Panc1 (cell line): ENCODE measurements at regions not wholly inside any gene's neighbourhood (a gene's known extent, or its start where the extent isn't known, plus 50 kb on each side); places are given as distances from the start of the nearest gene placed in this dataset.

Experiments
- CTCF ChIP-seq: fragments of 450-650 bp; IDR thresholded peaks from 2 replicates; pipeline ENCODE4 v1.5.1; 2017; ENCODE audit warnings: mild to moderate bottlenecking
- POLR2AphosphoS5 ChIP-seq: IDR thresholded peaks from 2 replicates; pipeline ENCODE4 v1.6.1; 2012; ENCODE audit warnings: mild to moderate bottlenecking, low read depth, low read length, moderate library complexity
- REST ChIP-seq, 2 experiments: IDR thresholded peaks; 2 replicates each; pipeline ENCODE4 v1.6.1; 2011 to 2012; ENCODE audit warnings: low read depth in 2 of 2, control low read depth in 1 of 2, low read length in 1 of 2, mild to moderate bottlenecking in 1 of 2, moderate library complexity in 1 of 2; ENCODE audit not compliant: insufficient read depth in 1 of 2
- TCF7L2 ChIP-seq: IDR thresholded peaks from 2 replicates; pipeline ENCODE4 v1.6.1; 2011; ENCODE audit warnings: mild to moderate bottlenecking, low read depth, low read length, inconsistent platforms

GRCh38 chr2:7676714-7677113 lies 759.5 kb downstream of the RNF144A start:
- TF ChIP-seq CTCF (no peak), POLR2AphosphoS5 (no peak), TCF7L2 (no peak), REST (IDR thresholded peaks at IDR 0.05; ENCODE audit: insufficient read depth in 1 of 2, low read depth in 2 of 2, low read length in 1 of 2) (no peak)
